Kidney (tissue), 13 donors: ENCODE measurements at regions not wholly inside any gene's neighbourhood (a gene's known extent, or its start where the extent isn't known, plus 50 kb on each side); places are given as distances from the start of the nearest gene placed in this dataset.

Experiments used
- DNase-seq, 5 donors: peaks; one replicate each; pipeline ENCODE4 v3.0.0-alpha.2; 2013 to 2020
- FAIRE-seq: peaks from 2 replicates; lab custom pipeline; 2012; peaks lifted over from hg19 to GRCh38; lab: Jason Lieb, UNC
- H3K27ac ChIP-seq, 2 donors: one replicate each; pipeline ENCODE4 v1.7.0; 2013; ENCODE audit warnings: low read depth in 2 of 2, low read length in 2 of 2, inconsistent platforms in 1 of 2
- H3K27me3 ChIP-seq: one replicate; pipeline ENCODE4 v1.7.1; 2013; ENCODE audit warnings: low read length, inconsistent platforms; ENCODE audit not compliant: control insufficient read depth, insufficient read depth
- H3K36me3 ChIP-seq, 3 donors: one replicate each; pipeline versions ENCODE4 v1.7.0 to v1.7.1; 2013; ENCODE audit warnings: low read length in 3 of 3, control low read depth in 1 of 3, inconsistent platforms in 1 of 3; ENCODE audit not compliant: insufficient read depth in 3 of 3, control insufficient read depth in 2 of 3
- H3K4me1 ChIP-seq, 3 donors: one replicate each; pipeline versions ENCODE4 v1.7.0 to v1.7.1; 2013; ENCODE audit warnings: low read length in 3 of 3, inconsistent platforms in 1 of 3, low read depth in 1 of 3; ENCODE audit not compliant: control insufficient read depth in 2 of 3, insufficient read depth in 2 of 3
- H3K4me3 ChIP-seq, 3 donors: one replicate each; pipeline versions ENCODE4 v1.7.0 to v1.8.1; 2013; ENCODE audit warnings: low read length in 3 of 3, control low read depth in 1 of 3, inconsistent platforms in 1 of 3
- H3K9ac ChIP-seq, 3 donors: one replicate each; pipeline versions ENCODE4 v1.7.0 to v1.7.1; 2013; ENCODE audit warnings: low read length in 3 of 3, control low read depth in 1 of 3, inconsistent platforms in 1 of 3
- H3K9me3 ChIP-seq, 3 donors: one replicate each; pipeline versions ENCODE4 v1.7.0 to v1.7.1; 2013; ENCODE audit warnings: low read length in 3 of 3, control low read depth in 1 of 3, inconsistent platforms in 1 of 3; ENCODE audit not compliant: control insufficient read depth in 2 of 3, insufficient read depth in 1 of 3
- intact Hi-C: fragments of 100-400 bp; cut with DNase I; formaldehyde crosslinking; loops from one replicate; pipeline ENCODE4 v1.11.1; 2022
- TF ChIP-seq, protein P1 (sequence below): IDR thresholded peaks from 3 replicates; pipeline ENCODE4 v1.5.1; 2012; ENCODE audit warnings: mild to moderate bottlenecking, moderate library complexity, borderline replicate concordance; ENCODE audit not compliant: insufficient read depth; ENCODE audit errors: extremely low read depth
- donor health status: control.
- donor health status: control.
- donor health status: control.
- donor health status: control.
- donor health status: control.
- donor health status: DM: yes; HTN: yes; CAD: no.
- donor health status: Normal renal cell carcinoma (clear cell type).

DNA sequence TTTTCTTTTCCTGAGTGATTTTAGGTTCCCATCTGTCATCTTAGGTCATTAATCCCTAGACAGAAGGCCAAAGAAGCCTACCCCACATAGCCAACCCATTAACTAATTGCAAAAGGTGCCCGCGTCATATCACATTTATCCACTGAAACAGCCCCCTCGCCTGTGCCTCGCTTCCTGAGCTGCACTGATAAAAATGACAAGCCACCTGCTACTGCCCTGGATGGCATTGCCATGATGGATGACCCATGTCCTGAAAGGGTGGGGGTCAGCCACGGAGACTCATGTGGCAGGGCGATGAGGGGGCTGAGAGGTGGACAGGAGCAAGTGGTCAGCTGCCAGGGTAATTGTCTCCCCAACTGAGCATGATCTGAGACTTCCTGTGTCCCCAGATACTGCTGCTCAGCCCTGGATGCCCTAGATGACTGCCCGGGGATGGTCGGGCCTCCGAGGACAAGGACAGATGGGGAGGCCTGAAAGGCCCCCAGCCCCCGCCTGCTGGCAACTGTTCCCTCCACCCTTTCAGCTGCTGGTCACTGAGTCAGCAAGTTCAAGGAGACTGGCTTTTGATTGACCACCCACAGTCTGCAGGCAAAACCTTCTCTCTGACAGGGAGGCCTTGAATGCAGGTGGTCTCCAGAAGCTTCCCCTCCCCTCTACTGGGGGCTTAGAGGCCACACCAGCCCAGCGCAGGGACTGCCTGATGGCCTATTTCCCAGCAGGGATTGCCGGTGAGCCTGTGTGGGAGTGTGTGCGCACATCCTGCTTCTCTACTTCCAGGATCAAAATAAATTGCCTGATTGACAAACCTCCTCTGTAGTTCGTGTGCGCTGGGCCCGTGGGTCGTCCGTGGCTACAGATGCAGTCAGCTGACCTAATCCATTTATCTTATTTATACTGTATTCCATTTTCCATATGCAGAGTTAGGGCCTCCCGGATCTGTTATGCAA, 496.3 kb downstream of the BCOR start:
- no peak for FAIRE-seq
- TF ChIP-seq, protein P1, sequence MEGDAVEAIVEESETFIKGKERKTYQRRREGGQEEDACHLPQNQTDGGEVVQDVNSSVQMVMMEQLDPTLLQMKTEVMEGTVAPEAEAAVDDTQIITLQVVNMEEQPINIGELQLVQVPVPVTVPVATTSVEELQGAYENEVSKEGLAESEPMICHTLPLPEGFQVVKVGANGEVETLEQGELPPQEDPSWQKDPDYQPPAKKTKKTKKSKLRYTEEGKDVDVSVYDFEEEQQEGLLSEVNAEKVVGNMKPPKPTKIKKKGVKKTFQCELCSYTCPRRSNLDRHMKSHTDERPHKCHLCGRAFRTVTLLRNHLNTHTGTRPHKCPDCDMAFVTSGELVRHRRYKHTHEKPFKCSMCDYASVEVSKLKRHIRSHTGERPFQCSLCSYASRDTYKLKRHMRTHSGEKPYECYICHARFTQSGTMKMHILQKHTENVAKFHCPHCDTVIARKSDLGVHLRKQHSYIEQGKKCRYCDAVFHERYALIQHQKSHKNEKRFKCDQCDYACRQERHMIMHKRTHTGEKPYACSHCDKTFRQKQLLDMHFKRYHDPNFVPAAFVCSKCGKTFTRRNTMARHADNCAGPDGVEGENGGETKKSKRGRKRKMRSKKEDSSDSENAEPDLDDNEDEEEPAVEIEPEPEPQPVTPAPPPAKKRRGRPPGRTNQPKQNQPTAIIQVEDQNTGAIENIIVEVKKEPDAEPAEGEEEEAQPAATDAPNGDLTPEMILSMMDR = no peak
- no peaks in the 10 kb centered on the region for H3K9me3 ChIP-seq
- no peak overlapping the region for H3K27ac ChIP-seq
- peak in 3 of 5 donors; percentile 36 to 47 (median 44) for DNase-seq
- H3K36me3 ChIP-seq = no peaks in the 10 kb centered on the region
- H3K9ac ChIP-seq = no peak overlapping the region
- H3K4me1 ChIP-seq = no peaks in the 10 kb centered on the region
- H3K4me3 ChIP-seq = no peak overlapping the region
- intact Hi-C loops = no loop called here
- H3K27me3 ChIP-seq = no peaks in the 10 kb centered on the region

DNA sequence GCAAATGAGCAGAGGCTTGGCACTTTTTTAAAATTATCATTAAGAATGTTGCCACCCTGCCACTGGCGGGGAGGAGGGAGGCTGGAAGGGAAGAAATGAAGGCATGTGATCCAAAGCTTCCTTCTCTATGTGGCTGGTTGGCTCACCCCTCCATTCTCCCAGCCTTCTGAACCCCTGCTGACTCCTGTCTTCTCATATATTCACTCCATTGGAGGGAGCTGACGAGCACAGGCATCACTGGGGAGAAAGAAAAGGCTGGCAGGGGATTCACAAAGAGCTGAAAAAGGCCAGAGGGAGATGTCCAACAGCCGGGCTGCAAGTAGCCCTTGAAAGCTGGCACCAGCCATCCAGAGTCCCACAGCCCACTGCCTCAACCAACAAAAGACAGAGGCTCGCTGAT, 495.6 kb downstream of the BCOR start:
- FAIRE-seq = no peak
- no peaks in the 10 kb centered on the region for H3K36me3 ChIP-seq
- H3K9ac ChIP-seq = no peak overlapping the region
- H3K9me3 ChIP-seq = no peaks in the 10 kb centered on the region
- TF ChIP-seq, protein P1 = no peak
- no peaks in the 10 kb centered on the region for H3K27me3 ChIP-seq
- no peaks in the 10 kb centered on the region for H3K4me1 ChIP-seq
- DNase-seq = no peak
- intact Hi-C loops = no loop called here
- H3K4me3 ChIP-seq = no peak overlapping the region
- H3K27ac ChIP-seq = no peak overlapping the region

DNA sequence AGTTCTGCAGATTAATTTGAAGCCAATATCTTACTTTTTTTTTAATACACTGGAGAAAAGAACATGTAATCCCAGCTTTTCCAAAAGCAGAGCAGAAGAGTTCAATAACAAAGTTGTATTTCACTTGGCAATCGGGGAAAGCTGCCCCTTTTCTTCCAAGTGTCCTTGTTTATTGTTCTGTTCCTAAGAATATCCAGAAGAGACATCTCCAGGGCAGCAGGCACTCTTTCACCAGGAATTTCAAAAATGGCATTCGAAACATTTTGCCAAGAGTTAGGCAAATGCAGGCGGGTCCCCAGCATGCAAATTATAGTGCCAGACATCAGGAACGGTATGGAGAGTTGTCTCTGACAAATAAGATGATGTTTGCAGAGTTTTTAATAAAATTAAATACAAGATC, 494.5 kb downstream of the BCOR start:
- Histone ChIP-seq H3K9ac (no peak overlapping the region), H3K27ac (no peak overlapping the region), H3K4me3 (no peak overlapping the region), H3K36me3 (no peaks in the 10 kb centered on the region), H3K27me3 (no peaks in the 10 kb centered on the region), H3K4me1 (no peaks in the 10 kb centered on the region), H3K9me3 (no peaks in the 10 kb centered on the region)
- TF ChIP-seq, protein P1 = no peak
- DNase-seq (no peak), FAIRE-seq (no peak)
- intact Hi-C loops = no loop called here
